GM23338 (cell line): ENCODE measurements at regions not wholly inside any gene's neighbourhood (a gene's known extent, or its start where the extent isn't known, plus 50 kb on each side); places are given as distances from the start of the nearest gene placed in this dataset.

ENCODE experiments used
- ATAC-seq: fragments of 200-7000 bp; cut with Tn5 transposase; 3 replicates; pipeline ENCODE4 v1.9.1; 2020
- DNase-seq: peaks from one replicate; pipeline ENCODE4 v3.0.0-alpha.2; 2015; ENCODE audit warnings: low spot score
- H2AFZ ChIP-seq: fragments of 200-600 bp; sonication (generic); 2 replicates; pipeline ENCODE4 v1.8.0; 2016; ENCODE audit warnings: antibody characterized with exemption, mild to moderate bottlenecking, moderate library complexity
- H3F3A ChIP-seq: fragments of 200-600 bp; sonication (generic); replicated peaks from 2 replicates; pipeline ENCODE4 v1.8.0; 2017; ENCODE audit warnings: antibody characterized with exemption, mixed run types, low read depth
- H3K27ac ChIP-seq: fragments of 200-600 bp; sonication (generic); 2 replicates; pipeline ENCODE4 v1.6.1; 2016; ENCODE audit warnings: low read depth
- H3K27me3 ChIP-seq: fragments of 200-600 bp; sonication (generic); 2 replicates; pipeline ENCODE4 v1.8.0; 2016; ENCODE audit warnings: mild to moderate bottlenecking, mixed run types, moderate library complexity; ENCODE audit not compliant: insufficient read depth
- H3K36me3 ChIP-seq: fragments of 200-600 bp; sonication (generic); 2 replicates; pipeline ENCODE4 v1.8.0; 2016; ENCODE audit warnings: mild to moderate bottlenecking; ENCODE audit not compliant: insufficient read depth
- H3K4me1 ChIP-seq: fragments of 200-600 bp; sonication (generic); 2 replicates; pipeline ENCODE4 v1.8.0; 2016; ENCODE audit warnings: mild to moderate bottlenecking, moderate library complexity; ENCODE audit not compliant: insufficient read depth
- H3K4me2 ChIP-seq: fragments of 200-600 bp; sonication (generic); 2 replicates; pipeline ENCODE4 v1.7.1; 2017; ENCODE audit warnings: mixed run types
- H3K4me3 ChIP-seq: fragments of 200-600 bp; sonication (generic); 2 replicates; pipeline ENCODE4 v1.6.1; 2016; ENCODE audit warnings: mixed run types
- H3K79me2 ChIP-seq: fragments of 200-600 bp; sonication (generic); replicated peaks from 2 replicates; pipeline ENCODE4 v1.8.0; 2017; ENCODE audit warnings: mild to moderate bottlenecking; ENCODE audit not compliant: insufficient read depth
- H3K9me2 ChIP-seq: fragments of 200-600 bp; sonication (generic); 2 replicates; pipeline ENCODE4 v1.8.0; 2017; ENCODE audit not compliant: insufficient read depth
- H4K20me1 ChIP-seq: fragments of 200-600 bp; sonication (generic); replicated peaks from 2 replicates; pipeline ENCODE4 v1.8.0; 2017; ENCODE audit warnings: mild to moderate bottlenecking; ENCODE audit not compliant: insufficient read depth
- H3K27ac Mint-ChIP-seq: 2 replicates; pipeline ENCODE4 v1.8.0; 2020; ENCODE audit warnings: inconsistent platforms, mild to moderate bottlenecking, moderate library complexity, mixed read lengths
- H3K27me3 Mint-ChIP-seq: 3 replicates; pipeline ENCODE4 v1.8.0; 2022; ENCODE audit warnings: low read depth, mild to moderate bottlenecking, moderate library complexity, mixed read lengths, inconsistent platforms; ENCODE audit not compliant: insufficient read depth, poor library complexity
- H3K36me3 Mint-ChIP-seq: 3 replicates; pipeline ENCODE4 v1.8.0; 2021; ENCODE audit warnings: low read depth, mild to moderate bottlenecking, inconsistent platforms, moderate library complexity, mixed read lengths
- H3K4me1 Mint-ChIP-seq: 3 replicates; pipeline ENCODE4 v1.8.0; 2020; ENCODE audit warnings: mild to moderate bottlenecking, inconsistent platforms, mixed read lengths
- H3K4me3 Mint-ChIP-seq: 3 replicates; pipeline ENCODE4 v1.8.0; 2021; ENCODE audit warnings: moderate library complexity, mild to moderate bottlenecking, inconsistent platforms, mixed read lengths
- H3K9me3 Mint-ChIP-seq: 3 replicates; pipeline ENCODE4 v1.8.0; 2020; ENCODE audit warnings: moderate library complexity, mild to moderate bottlenecking, inconsistent platforms, mixed read lengths
- ETS1 ChIP-seq: IDR thresholded peaks from 2 replicates; pipeline ENCODE4 v1.6.1; 2016; ENCODE audit warnings: antibody characterized with exemption
- EZH2phosphoT487 ChIP-seq: fragments of 200-600 bp; sonication (generic); IDR thresholded peaks from one replicate; pipeline ENCODE4 v1.8.1; 2018; ENCODE audit warnings: antibody characterized with exemption; ENCODE audit not compliant: unreplicated experiment
- NANOG ChIP-seq: IDR thresholded peaks from 2 replicates; pipeline ENCODE4 v1.6.1; 2016; ENCODE audit warnings: antibody characterized with exemption, borderline replicate concordance
- POLR2AphosphoS5 ChIP-seq: IDR thresholded peaks from 2 replicates; pipeline ENCODE4 v1.6.1; 2016; ENCODE audit warnings: antibody characterized with exemption, low read depth
- REST ChIP-seq: IDR thresholded peaks from one replicate; pipeline ENCODE4 v1.6.1; 2018; ENCODE audit warnings: antibody characterized with exemption; ENCODE audit not compliant: unreplicated experiment
- STAT1 ChIP-seq: IDR thresholded peaks from one replicate; pipeline ENCODE4 v1.6.1; 2016; ENCODE audit warnings: antibody characterized with exemption; ENCODE audit not compliant: unreplicated experiment
- ZNF331 ChIP-seq: fragments of 250-450 bp; sonication (Bioruptor Pico); IDR thresholded peaks from 2 replicates; pipeline ENCODE4 v1.5.0; 2020; ENCODE audit warnings: low read depth, mild to moderate bottlenecking, moderate library complexity
- ZNF462 ChIP-seq: fragments of 250-450 bp; sonication (Bioruptor Pico); IDR thresholded peaks from 2 replicates; pipeline ENCODE4 v1.5.0; 2020; ENCODE audit warnings: mild to moderate bottlenecking, moderate library complexity

GRCh38 chrX:150100261-150100660 is 162.0 kb upstream of the EOLA2 start (continued):
- no peak for TF ChIP-seq ZNF462

GRCh38 chrX:150118476-150118875 is 180.2 kb upstream of the EOLA2 start:
- Mint-ChIP-seq H3K4me1 (peaks cover 4% of the 10 kb centered on the region; the same call in 2 of the 3 replicates), H3K9me3 (no peaks in the 10 kb centered on the region)
- no peaks in the 10 kb centered on the region for H3K36me3 ChIP-seq

GRCh38 chrX:150119323-150119722 is 181.0 kb upstream of the EOLA2 start:
- ATAC-seq (no peak), DNase-seq (no peak)
- no peaks in the 10 kb centered on the region for H3K4me1 ChIP-seq
- H3K4me2 ChIP-seq: no peak overlapping the region
- Mint-ChIP-seq H3K27ac (no peak overlapping the region), H3K36me3 (no peaks in the 10 kb centered on the region), H3K27me3 (no peaks in the 10 kb centered on the region), H3K9me3 (no peaks in the 10 kb centered on the region), H3K4me1 (peaks cover 4% of the 10 kb centered on the region; the same call in 2 of the 3 replicates), H3K4me3 (no peak overlapping the region)
- no peaks in the 10 kb centered on the region for H3K79me2 ChIP-seq
- no peaks in the 10 kb centered on the region for H4K20me1 ChIP-seq
- no peaks in the 10 kb centered on the region for H3K27me3 ChIP-seq
- H3F3A ChIP-seq: no peaks in the 10 kb centered on the region
- no peaks in the 10 kb centered on the region for H3K36me3 ChIP-seq
- no peaks in the 10 kb centered on the region for H3K9me2 ChIP-seq
- H2AFZ ChIP-seq: no peak overlapping the region
- H3K4me3 ChIP-seq: no peak overlapping the region
- H3K27ac ChIP-seq: no peak overlapping the region
- no peak for TF ChIP-seq ZNF331
- TF ChIP-seq STAT1: no peak
- TF ChIP-seq REST: no peak
- TF ChIP-seq NANOG: no peak
- no peak for TF ChIP-seq POLR2AphosphoS5
- no peak for TF ChIP-seq EZH2phosphoT487
- TF ChIP-seq ETS1: no peak

More at GRCh38 chrX:150118476-150118875, 180.2 kb upstream of the EOLA2 start:
- H2AFZ ChIP-seq: no peak overlapping the region
- TF ChIP-seq STAT1: no peak
- Mint-ChIP-seq H3K4me3 (no peak overlapping the region), H3K27ac (no peak overlapping the region), H3K27me3 (no peaks in the 10 kb centered on the region), H3K36me3 (no peaks in the 10 kb centered on the region)
- no peaks in the 10 kb centered on the region for H3K79me2 ChIP-seq
- DNase-seq (no peak), ATAC-seq (no peak)
- no peak overlapping the region for H3K4me3 ChIP-seq
- H3K9me2 ChIP-seq: no peaks in the 10 kb centered on the region
- H3K4me2 ChIP-seq: no peak overlapping the region
- H3K4me1 ChIP-seq: no peaks in the 10 kb centered on the region
- H3F3A ChIP-seq: no peaks in the 10 kb centered on the region
- H3K27ac ChIP-seq: no peak overlapping the region
- no peaks in the 10 kb centered on the region for H4K20me1 ChIP-seq
- no peaks in the 10 kb centered on the region for H3K27me3 ChIP-seq
